ENCODE measurements at regions not wholly inside any gene's neighbourhood (a gene's known extent, or its start where the extent isn't known, plus 50 kb on each side); places are given as distances from the start of the nearest gene placed in this dataset.

DNA sequence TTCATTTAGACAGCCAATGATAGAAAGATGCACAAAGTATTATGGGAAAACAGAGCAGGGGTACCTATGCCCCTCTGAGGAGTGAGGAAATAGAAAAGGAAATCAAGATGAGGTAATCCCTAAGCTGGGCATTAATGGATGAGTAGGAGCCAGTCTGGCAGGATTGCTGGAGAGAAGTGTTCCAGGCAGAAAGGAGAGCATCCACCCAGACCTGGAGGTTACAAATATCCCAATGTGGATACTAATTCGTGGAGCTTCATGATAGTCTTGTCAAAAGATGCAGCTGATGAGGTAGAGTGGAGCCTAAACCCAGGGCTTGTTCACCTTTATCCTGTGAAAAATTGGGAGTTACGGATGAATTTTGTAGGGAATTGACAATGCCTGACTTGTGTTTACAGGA lies 328.0 kb downstream of the ZNF608 start:
- CTCF ChIA-PET (ENCODE audit: partially characterized antibody), result interaction anchor here (1.1 kb wide), 1 partner anchor 16 kb away, joined by 3 read pairs; no protein-coding TSS in a partner anchor
- 93% methylated on average over 2 of the region's 2 CpGs; no CpG with 5 or more reads in 1 of the 2 experiments for WGBS, 2 experiments (ENCODE audit: extremely low coverage in 1 of 2, insufficient coverage in 1 of 2, insufficient read length in 1 of 2, insufficient replicate concordance in 2 of 2, low coverage in 1 of 2, low lambda C conversion rate in 2 of 2, missing lambda C conversion rate in 1 of 2)
- Histone ChIP-seq H2BK15ac (ENCODE audit: low read length) (no peak overlapping the region), H3K4me1 (replicated peaks in 1 of 4; ENCODE audit: control insufficient read depth in 3 of 4, insufficient read depth in 4 of 4, low read length in 3 of 4) (no peaks in the 10 kb centered on the region), H3K4ac (replicated peaks; ENCODE audit: insufficient read length, low read depth, low read length) (no peak overlapping the region), H2BK5ac (ENCODE audit: low read depth, low read length) (no peak overlapping the region), H4K91ac (replicated peaks; ENCODE audit: insufficient read length, low read length) (no peak overlapping the region), H3K23me2 (ENCODE audit: low read depth, low read length) (no peaks in the 10 kb centered on the region), H3K9ac (replicated peaks in 1 of 4; ENCODE audit: extremely low read depth in 1 of 4, low read depth in 3 of 4, low read length in 3 of 4) (no peak overlapping the region), H2BK12ac (ENCODE audit: low read depth, low read length) (no peak overlapping the region), H3K4me2 (ENCODE audit: insufficient read depth in 1 of 2, low read depth in 2 of 2, low read length in 2 of 2) (no peak overlapping the region), H2BK120ac (replicated peaks; ENCODE audit: low read depth, low read length) (no peak overlapping the region), H3K23ac (ENCODE audit: insufficient read length) (no peak overlapping the region), H2BK20ac (ENCODE audit: low read length) (no peak overlapping the region), H3K79me2 (ENCODE audit: control insufficient read depth in 1 of 2, insufficient read depth in 2 of 2, low read length in 2 of 2) (no peaks in the 10 kb centered on the region), H4K20me1 (replicated peaks in 1 of 2; ENCODE audit: control insufficient read depth in 1 of 2, insufficient read depth in 2 of 2, low read length in 2 of 2) (no peaks in the 10 kb centered on the region), H3K27me3 (replicated peaks in 1 of 4; ENCODE audit: control insufficient read depth in 3 of 4, extremely low read depth in 1 of 4, insufficient read depth in 3 of 4, low read length in 3 of 4) (no peaks in the 10 kb centered on the region), H3K18ac (ENCODE audit: extremely low read depth, low read length) (no peak overlapping the region), H3K27ac (ENCODE audit: low read depth, low read length) (no peak overlapping the region), H3K79me1 (ENCODE audit: low read depth, low read length) (no peaks in the 10 kb centered on the region), H4K5ac (ENCODE audit: insufficient read length, low read depth, low read length) (no peak overlapping the region), H3K36me3 (ENCODE audit: control insufficient read depth in 2 of 4, insufficient read depth in 4 of 4, low read length in 3 of 4) (no peaks in the 10 kb centered on the region), H2AFZ (ENCODE audit: low read length) (no peak overlapping the region), H4K8ac (ENCODE audit: extremely low read depth, insufficient read depth, low read length) (no peak overlapping the region), H3K9me3 (ENCODE audit: insufficient read depth in 2 of 2, low read depth in 1 of 2, low read length in 1 of 2) (peaks cover 5 to 12% of the 10 kb centered on the region in 2 experiments), H3K4me3 (ENCODE audit: extremely low read depth in 1 of 4, insufficient read depth in 2 of 4, low read depth in 3 of 4, low read length in 4 of 4) (no peak overlapping the region), H3K56ac (replicated peaks; ENCODE audit: insufficient read length, low read depth, low read length) (no peak overlapping the region), H3K14ac (ENCODE audit: insufficient read length) (no peak overlapping the region), H2AK5ac (ENCODE audit: low read depth, low read length) (no peak overlapping the region)
- FAIRE-seq (no peak), DNase-seq (ENCODE audit: low read depth in 1 of 2, low spot score in 2 of 2) (no peak)
- POLR2A ChIA-PET (ENCODE audit: partially characterized antibody), result no interaction called here
- TF ChIP-seq RNF2 (IDR thresholded peaks at IDR 0.05; ENCODE audit: borderline replicate concordance, low read depth, low read length, missing control alignments, poor library complexity, severe bottlenecking) (no peak), SP2 (IDR thresholded peaks at IDR 0.05; ENCODE audit: low read length) (no peak), SIRT6 (IDR thresholded peaks at IDR 0.05; ENCODE audit: low read length) (no peak), SP1 (IDR thresholded peaks at IDR 0.05; ENCODE audit: low read depth, low read length) (no peak), CBX8 (IDR thresholded peaks at IDR 0.05; ENCODE audit: borderline replicate concordance, low read depth, low read length) (no peak), BRCA1 (IDR thresholded peaks at IDR 0.05; ENCODE audit: low read depth, low read length) (no peak), BCL11A (IDR thresholded peaks at IDR 0.05; ENCODE audit: low read depth in 2 of 2, low read length in 2 of 2) (no peak), ZNF274 (IDR thresholded peaks at IDR 0.05; ENCODE audit: borderline replicate concordance, extremely low read depth, low read length) (no peak), RFX5 (IDR thresholded peaks at IDR 0.05; ENCODE audit: borderline replicate concordance, low read depth, low read length) (no peak), EZH2 (IDR thresholded peaks at IDR 0.05; ENCODE audit: low read depth, low read length, severe bottlenecking) (no peak), RAD21 (IDR thresholded peaks at IDR 0.05 in 1 of 2, conservative IDR thresholded peaks at IDR 0.05 in 1 of 2; ENCODE audit: low read depth in 2 of 2, low read length in 2 of 2) (no peak)
- TF ChIP-seq, protein P1, sequence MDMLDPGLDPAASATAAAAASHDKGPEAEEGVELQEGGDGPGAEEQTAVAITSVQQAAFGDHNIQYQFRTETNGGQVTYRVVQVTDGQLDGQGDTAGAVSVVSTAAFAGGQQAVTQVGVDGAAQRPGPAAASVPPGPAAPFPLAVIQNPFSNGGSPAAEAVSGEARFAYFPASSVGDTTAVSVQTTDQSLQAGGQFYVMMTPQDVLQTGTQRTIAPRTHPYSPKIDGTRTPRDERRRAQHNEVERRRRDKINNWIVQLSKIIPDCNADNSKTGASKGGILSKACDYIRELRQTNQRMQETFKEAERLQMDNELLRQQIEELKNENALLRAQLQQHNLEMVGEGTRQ (IDR thresholded peaks at IDR 0.05; ENCODE audit: low read length), result no peak
- TF ChIP-seq, protein P2, sequence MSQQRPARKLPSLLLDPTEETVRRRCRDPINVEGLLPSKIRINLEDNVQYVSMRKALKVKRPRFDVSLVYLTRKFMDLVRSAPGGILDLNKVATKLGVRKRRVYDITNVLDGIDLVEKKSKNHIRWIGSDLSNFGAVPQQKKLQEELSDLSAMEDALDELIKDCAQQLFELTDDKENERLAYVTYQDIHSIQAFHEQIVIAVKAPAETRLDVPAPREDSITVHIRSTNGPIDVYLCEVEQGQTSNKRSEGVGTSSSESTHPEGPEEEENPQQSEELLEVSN (IDR thresholded peaks at IDR 0.05), result no peak

Measured in H1 (cell line).